IMR-90 (cell line): ENCODE measurements at regions not wholly inside any gene's neighbourhood (a gene's known extent, or its start where the extent isn't known, plus 50 kb on each side); places are given as distances from the start of the nearest gene placed in this dataset.

ENCODE experiments used
- ATAC-seq: fragments of 200-7000 bp; cut with Tn5 transposase; 2 replicates; pipeline ENCODE4 v1.9.1; 2020; ENCODE audit warnings: low read depth, mild to moderate bottlenecking, moderate library complexity
- BruUV-seq: library from RNA; stranded (reverse); fragments of 400-500 nt; replicated peaks from 2 replicates; lab custom pipeline; 2021; lab: Mats Ljungman, UMichigan
- CTCF ChIA-PET: fragments of 300-600 bp; formaldehyde crosslinking; extraction: SDS; loops from one replicate; lab custom pipeline; 2021; ENCODE audit warnings: antibody characterized with exemption; lab: Yijun Ruan, JAX
- POLR2A ChIA-PET: fragments of 300-600 bp; sonication (Branson Sonifier 250); formaldehyde crosslinking; loops from one replicate; lab custom pipeline; 2022; ENCODE audit warnings: antibody characterized with exemption; ENCODE audit not compliant: unreplicated experiment; lab: Charles Lee
- DNase-seq: peaks from one replicate; pipeline ENCODE4 v3.0.0; 2013
- H2AFZ ChIP-seq: replicated peaks from 2 replicates; pipeline ENCODE3; 2013; ENCODE audit warnings: low read length, mild to moderate bottlenecking; ENCODE audit not compliant: poor library complexity
- H2AK5ac ChIP-seq: 2 replicates; pipeline ENCODE4 v1.6.1; 2013; ENCODE audit warnings: low read depth, low read length, inconsistent platforms
- H2AK9ac ChIP-seq: replicated peaks from 2 replicates; pipeline ENCODE3; 2013; ENCODE audit warnings: mild to moderate bottlenecking, low read depth, low read length, moderate library complexity; ENCODE audit not compliant: poor library complexity
- H2BK120ac ChIP-seq: 2 replicates; pipeline ENCODE4 v1.6.1; 2013; ENCODE audit warnings: low read depth, low read length, inconsistent platforms
- H2BK15ac ChIP-seq: 3 replicates; pipeline ENCODE4 v1.6.1; 2013; ENCODE audit warnings: low read depth, low read length, inconsistent platforms
- H2BK20ac ChIP-seq: 2 replicates; pipeline ENCODE4 v1.6.1; 2013; ENCODE audit warnings: low read depth, mild to moderate bottlenecking, inconsistent platforms, low read length, moderate library complexity
- H2BK5ac ChIP-seq: 2 replicates; pipeline ENCODE4 v1.6.1; 2013; ENCODE audit warnings: mild to moderate bottlenecking, low read depth, low read length, inconsistent platforms; ENCODE audit not compliant: poor library complexity, severe bottlenecking
- H3K14ac ChIP-seq: replicated peaks from 2 replicates; pipeline ENCODE4 v1.6.1; 2013; ENCODE audit warnings: low read depth, low read length, inconsistent platforms
- H3K18ac ChIP-seq: 2 replicates; pipeline ENCODE4 v1.6.1; 2013; ENCODE audit warnings: low read depth, low read length, control low read depth
- H3K23ac ChIP-seq: 2 replicates; pipeline ENCODE4 v1.6.1; 2013; ENCODE audit warnings: low read depth, low read length, inconsistent platforms
- H3K27ac ChIP-seq: 2 replicates; pipeline ENCODE4 v1.5.1; 2013; ENCODE audit warnings: mild to moderate bottlenecking, control low read depth, low read length; ENCODE audit not compliant: insufficient read depth
- H3K27me3 ChIP-seq: 2 replicates; pipeline ENCODE4 v1.6.1; 2013; ENCODE audit warnings: low read length; ENCODE audit not compliant: control insufficient read depth, insufficient read depth
- H3K36me3 ChIP-seq: 2 replicates; pipeline ENCODE4 v1.6.1; 2013; ENCODE audit warnings: low read length, mixed read lengths; ENCODE audit not compliant: control insufficient read depth, insufficient read depth
- H3K4ac ChIP-seq: 2 replicates; pipeline ENCODE4 v1.6.1; 2013; ENCODE audit warnings: low read depth, low read length, inconsistent platforms
- H3K4me1 ChIP-seq: 2 replicates; pipeline ENCODE4 v1.6.1; 2013; ENCODE audit warnings: low read length, mixed read lengths; ENCODE audit not compliant: control insufficient read depth, insufficient read depth
- H3K4me2 ChIP-seq: 2 replicates; pipeline ENCODE4 v1.6.1; 2013; ENCODE audit warnings: low read depth, mild to moderate bottlenecking, control low read depth, low read length, moderate library complexity
- H3K4me3 ChIP-seq: 2 replicates; pipeline ENCODE4 v1.5.1; 2013; ENCODE audit warnings: low read depth, mild to moderate bottlenecking, control low read depth, low read length, moderate library complexity; ENCODE audit not compliant: insufficient read depth
- H3K56ac ChIP-seq: 2 replicates; pipeline ENCODE4 v1.6.1; 2013; ENCODE audit warnings: low read length, inconsistent platforms; ENCODE audit not compliant: insufficient read depth; ENCODE audit errors: extremely low read depth
- H3K79me1 ChIP-seq, 2 experiments: 2 replicates each; pipeline ENCODE4 v1.6.1; 2013; ENCODE audit warnings: low read length in 2 of 2, inconsistent platforms in 1 of 2, low read depth in 1 of 2
- H3K9ac ChIP-seq: 2 replicates; pipeline ENCODE4 v1.6.1; 2013; ENCODE audit warnings: low read depth, low read length, control low read depth
- H3K9me1 ChIP-seq: 2 replicates; pipeline ENCODE4 v1.6.1; 2013; ENCODE audit warnings: low read length, inconsistent platforms; ENCODE audit not compliant: insufficient read depth
- H3K9me3 ChIP-seq: 2 replicates; pipeline ENCODE4 v1.6.1; 2013; ENCODE audit warnings: low read length; ENCODE audit not compliant: control insufficient read depth, insufficient read depth
- H4K20me1 ChIP-seq: 2 replicates; pipeline ENCODE4 v1.6.1; 2013; ENCODE audit warnings: low read length, inconsistent platforms; ENCODE audit not compliant: insufficient read depth
- H4K5ac ChIP-seq: 2 replicates; pipeline ENCODE4 v1.6.1; 2013; ENCODE audit warnings: mild to moderate bottlenecking, low read depth, low read length, control low read depth
- H4K8ac ChIP-seq, 2 experiments: 2 replicates each; pipeline ENCODE4 v1.6.1; 2013; ENCODE audit warnings: low read depth in 2 of 2, low read length in 2 of 2, control low read depth in 1 of 2, inconsistent platforms in 1 of 2
- H4K91ac ChIP-seq: 2 replicates; pipeline ENCODE4 v1.6.1; 2013; ENCODE audit warnings: low read depth, low read length, inconsistent platforms; ENCODE audit not compliant: insufficient read depth
- CEBPB ChIP-seq: IDR thresholded peaks from 2 replicates; pipeline ENCODE4 v1.6.1; 2012; ENCODE audit warnings: low read depth, low read length, improper control_type of control experiment
- CHD1 ChIP-seq: IDR thresholded peaks from 2 replicates; pipeline ENCODE4 v1.6.1; 2012; ENCODE audit warnings: low read depth, low read length, improper control_type of control experiment
- FOS ChIP-seq: fragments of 150-350 bp; IDR thresholded peaks from 2 replicates; pipeline ENCODE4 v1.6.1; 2016; ENCODE audit warnings: low read depth, low read length
- MXI1 ChIP-seq: IDR thresholded peaks from 2 replicates; pipeline ENCODE4 v1.6.1; 2012; ENCODE audit warnings: low read depth, mild to moderate bottlenecking, low read length, moderate library complexity, borderline replicate concordance
- RCOR1 ChIP-seq: IDR thresholded peaks from 2 replicates; pipeline ENCODE4 v1.6.1; 2012; ENCODE audit warnings: mild to moderate bottlenecking, low read length, improper control_type of control experiment; ENCODE audit not compliant: insufficient replicate concordance
- WGBS, 2 experiments: methylation state at CpG; one replicate each; pipeline versions ENCODE4 v1.1.5 to v1.1.7; 2013; ENCODE audit warnings: missing lambda C conversion rate in 2 of 2; ENCODE audit not compliant: insufficient read length in 1 of 2; ENCODE audit errors: extremely low coverage in 2 of 2; 5-methylcytosine and 5-hydroxymethylcytosine counted together
- dilution Hi-C: fragments of 300-500 bp; cut with HindIII; formaldehyde crosslinking; loops from one replicate; pipeline ENCODE4 v1.14.3; 2018; ENCODE audit warnings: low sequenced_read_pairs; ENCODE audit not compliant: unreplicated experiment
- in situ Hi-C: fragments of 300-500 bp; cut with MboI; formaldehyde crosslinking; loops from 3 replicates; pipeline ENCODE4 v1.14.3; 2019; ENCODE audit warnings: low sequenced_read_pairs, inconsistent platforms, mixed read lengths
- intact Hi-C: fragments of 100-400 bp; cut with micrococcal nuclease; formaldehyde crosslinking; loops from 2 replicates; pipeline ENCODE4 v1.10.0; 2022

GRCh38 chr4:176920694-176921093, 128.0 kb upstream of the VEGFC start:
- H3K27ac ChIP-seq, result no peak overlapping the region
- intact Hi-C loops, result no loop called here
- ChIA-PET POLR2A (no interaction called here), CTCF (no interaction called here)
- DNase-seq, result peak; percentile 88
- TF ChIP-seq CHD1, result no peak
- peak; percentile 58; the same call in 1 of the 2 replicates for TF ChIP-seq CEBPB
- TF ChIP-seq FOS, result peak; percentile 67; the same call in 1 of the 2 replicates
- no peak for TF ChIP-seq MXI1
- no peak for TF ChIP-seq RCOR1
- dilution Hi-C loops, result no loop called here
- H3K9ac ChIP-seq, result no peak overlapping the region
- H4K20me1 ChIP-seq, result no peaks in the 10 kb centered on the region
- peak overlapping the region; percentile 81 for H2BK5ac ChIP-seq
- H2BK120ac ChIP-seq, result no peak overlapping the region
- H2AK5ac ChIP-seq, result no peak overlapping the region
- H4K91ac ChIP-seq, result no peak overlapping the region
- no peak overlapping the region for H2AK9ac ChIP-seq
- no peak overlapping the region for H3K4me3 ChIP-seq
- H3K4me2 ChIP-seq, result peak overlapping the region; percentile 50; the same call in 1 of the 2 replicates
- H3K18ac ChIP-seq, result no peak overlapping the region
- no peaks in the 10 kb centered on the region for H3K79me1 ChIP-seq
- H3K4ac ChIP-seq, result no peak overlapping the region
- H2AFZ ChIP-seq, result no peak overlapping the region
- no peaks in the 10 kb centered on the region for H3K36me3 ChIP-seq
- H3K4me1 ChIP-seq, result no peaks in the 10 kb centered on the region; the same call in 1 of the 2 replicates
- peak; percentile 70 for ATAC-seq
- no peak overlapping the region for H4K8ac ChIP-seq
- no peak overlapping the region for H3K56ac ChIP-seq
- WGBS, 2 experiments, result no CpG with 5 or more reads among the region's 4 CpGs
- H3K14ac ChIP-seq, result no peak overlapping the region
- no peak overlapping the region for H2BK15ac ChIP-seq
- H4K5ac ChIP-seq, result no peak overlapping the region
- H3K9me1 ChIP-seq, result no peaks in the 10 kb centered on the region
- H2BK20ac ChIP-seq, result no peak overlapping the region
- BruUV-seq, result no TSS peak
- in situ Hi-C loops, result no loop called here
- no peaks in the 10 kb centered on the region for H3K27me3 ChIP-seq
- H3K9me3 ChIP-seq, result peaks cover 1% of the 10 kb centered on the region; the same call in 1 of the 2 replicates
- H3K23ac ChIP-seq, result no peak overlapping the region
